ENCODE measurements at regions not wholly inside any gene's neighbourhood (a gene's known extent, or its start where the extent isn't known, plus 50 kb on each side); places are given as distances from the start of the nearest gene placed in this dataset.

DNA sequence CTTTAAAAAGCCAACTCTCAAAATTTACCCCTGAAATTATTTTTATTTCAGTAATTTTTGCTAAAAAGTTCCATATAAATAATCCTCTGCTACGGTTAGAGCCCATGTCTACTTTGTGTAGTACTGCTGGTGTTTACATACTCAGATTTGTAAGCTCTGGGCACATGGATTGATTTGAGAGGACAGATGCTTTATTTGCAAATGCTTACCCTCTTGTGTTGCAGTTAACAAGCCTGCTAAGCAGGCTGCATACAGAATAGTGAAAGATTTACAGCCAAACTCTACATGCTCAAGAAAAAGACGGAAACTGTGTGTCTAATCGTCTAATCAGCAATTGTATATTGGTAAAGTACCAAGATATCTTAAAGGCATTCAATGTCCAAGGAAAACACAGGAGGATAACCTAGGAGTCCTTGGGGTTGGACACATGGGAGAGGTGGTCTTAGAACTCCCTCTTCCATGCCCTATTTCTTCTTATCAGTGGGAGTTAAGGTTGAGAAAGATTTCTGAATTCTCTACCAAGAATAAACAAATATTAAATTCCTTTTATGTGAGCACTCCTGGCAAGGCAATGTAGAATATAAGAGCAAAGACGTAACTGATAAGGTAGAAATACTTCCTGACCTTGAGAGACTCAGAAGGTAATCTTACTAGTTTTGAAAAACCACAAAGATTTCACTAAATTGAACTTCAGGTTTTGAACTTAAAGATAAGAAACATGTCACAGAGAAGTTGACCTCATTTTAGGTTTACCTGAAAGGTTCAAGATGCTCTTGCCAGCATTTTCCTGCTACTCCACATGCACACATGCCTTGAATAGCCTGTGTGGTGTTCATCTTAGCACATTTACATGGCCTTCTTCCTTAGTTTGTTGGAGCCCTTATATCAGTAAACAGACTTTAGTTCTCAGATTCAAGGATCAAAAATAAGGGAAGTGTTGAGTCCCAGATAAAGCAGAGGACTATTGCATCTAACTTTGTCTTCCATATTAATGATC lies 1216.5 kb downstream of the SORCS3 start:
- no peak overlapping the region for H3K4me3 ChIP-seq
- TF ChIP-seq Cebpa-rat (IDR thresholded peaks at IDR 0.05) = no peak
- no peak overlapping the region for H3K27ac ChIP-seq
- no peaks in the 10 kb centered on the region for H4K20me1 ChIP-seq
- no peaks in the 10 kb centered on the region for H3K27me3 ChIP-seq
- H3K9ac ChIP-seq = no peak overlapping the region
- no peak overlapping the region for H3K4me2 ChIP-seq
- peaks cover 0 to 7% (median 5%) of the 10 kb centered on the region in 10 experiments; a peak in 5 of 20 replicates for H3K4me1 ChIP-seq
- H3K36me3 ChIP-seq = no peaks in the 10 kb centered on the region
- H3K9me3 ChIP-seq (replicated peaks in 1 of 11) = no peaks in the 10 kb centered on the region

DNA sequence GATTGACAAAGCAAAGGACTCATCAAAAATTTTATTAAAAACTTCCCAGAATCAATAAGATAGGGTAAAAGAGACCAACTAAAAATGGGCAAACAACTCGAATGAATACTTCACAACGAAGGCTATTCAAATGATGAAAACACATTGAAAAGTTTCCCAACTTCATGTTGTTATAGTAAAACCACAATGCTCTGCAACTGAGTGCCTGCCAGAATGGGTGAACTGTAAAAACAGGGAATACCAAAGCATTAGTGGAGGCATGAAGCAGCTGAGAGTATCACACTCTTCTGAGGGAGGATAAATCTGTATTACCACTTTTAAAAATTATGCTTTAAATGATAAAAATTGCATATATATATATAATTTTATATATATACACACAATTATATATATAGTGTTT lies 1214.7 kb downstream of the SORCS3 start:
- Histone ChIP-seq H3K4me1 (peaks cover 0 to 7% (median 5%) of the 10 kb centered on the region in 10 experiments; a peak in 5 of 20 replicates), H3K9me3 (replicated peaks in 1 of 11) (no peaks in the 10 kb centered on the region), H3K27me3 (no peaks in the 10 kb centered on the region), H4K20me1 (no peaks in the 10 kb centered on the region), H3K9ac (no peak overlapping the region), H3K4me3 (no peak overlapping the region), H3K36me3 (no peaks in the 10 kb centered on the region), H3K27ac (no peak overlapping the region), H3K4me2 (no peak overlapping the region)
- no peak for TF ChIP-seq Cebpa-rat (IDR thresholded peaks at IDR 0.05)

DNA sequence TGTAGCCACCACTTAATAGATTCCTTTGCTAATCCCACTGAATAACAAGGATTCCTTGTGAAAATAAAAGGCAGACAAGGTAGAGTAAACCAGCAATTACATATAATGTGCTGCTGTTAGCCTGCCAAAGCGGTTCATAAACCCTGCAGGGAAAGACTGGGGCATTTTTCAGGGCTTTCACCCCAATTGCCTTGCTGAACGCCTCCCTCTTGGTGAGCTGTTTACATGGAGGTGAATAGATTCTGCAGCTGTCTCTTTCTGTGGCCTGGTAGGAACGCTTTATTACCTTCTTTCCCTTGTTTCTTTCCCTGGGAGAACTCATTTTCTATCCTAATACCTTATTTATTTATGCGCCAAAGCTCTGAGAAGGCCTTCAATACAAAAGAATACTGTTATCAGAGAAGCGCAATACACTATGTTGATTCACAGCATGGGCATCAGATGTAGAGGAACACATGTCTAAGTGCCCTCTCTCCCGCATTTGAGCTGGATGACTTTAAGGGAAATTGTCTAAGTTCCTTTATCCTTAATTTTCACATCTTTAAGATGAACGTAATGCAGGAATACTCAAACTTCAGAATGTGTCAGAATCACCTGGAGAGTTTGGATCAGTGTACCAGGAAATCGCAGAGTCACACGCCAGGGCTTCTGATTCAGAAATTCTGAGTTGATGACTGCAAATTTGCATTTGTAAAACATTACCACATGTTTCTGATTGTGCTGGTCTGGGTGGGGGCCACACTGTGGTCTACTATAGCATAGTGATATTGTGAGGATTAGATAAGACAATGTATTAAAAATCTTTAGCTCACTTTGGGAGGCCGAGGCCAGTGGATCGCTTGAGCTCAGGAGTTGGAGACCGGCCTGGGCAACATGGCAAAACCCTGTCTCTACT lies 1203.8 kb downstream of the SORCS3 start:
- H3K36me3 ChIP-seq = no peaks in the 10 kb centered on the region
- no peaks in the 10 kb centered on the region for H3K27me3 ChIP-seq
- no peak overlapping the region for H3K4me3 ChIP-seq
- no peak overlapping the region for H3K9ac ChIP-seq
- TF ChIP-seq Cebpa-rat (IDR thresholded peaks at IDR 0.05) = no peak
- no peaks in the 10 kb centered on the region for H4K20me1 ChIP-seq
- peaks cover 0 to 9% (median 6%) of the 10 kb centered on the region in 11 experiments; a peak in 7 of 22 replicates for H3K9me3 ChIP-seq (replicated peaks in 1 of 11)
- no peak overlapping the region for H3K27ac ChIP-seq
- peaks cover 0 to 12% (median 10%) of the 10 kb centered on the region in 10 experiments; a peak in 15 of 20 replicates for H3K4me1 ChIP-seq
- H3K4me2 ChIP-seq = peak overlapping the region in 2 of 11 experiments; percentile 29 to 43; a peak in 4 of 22 replicates

DNA sequence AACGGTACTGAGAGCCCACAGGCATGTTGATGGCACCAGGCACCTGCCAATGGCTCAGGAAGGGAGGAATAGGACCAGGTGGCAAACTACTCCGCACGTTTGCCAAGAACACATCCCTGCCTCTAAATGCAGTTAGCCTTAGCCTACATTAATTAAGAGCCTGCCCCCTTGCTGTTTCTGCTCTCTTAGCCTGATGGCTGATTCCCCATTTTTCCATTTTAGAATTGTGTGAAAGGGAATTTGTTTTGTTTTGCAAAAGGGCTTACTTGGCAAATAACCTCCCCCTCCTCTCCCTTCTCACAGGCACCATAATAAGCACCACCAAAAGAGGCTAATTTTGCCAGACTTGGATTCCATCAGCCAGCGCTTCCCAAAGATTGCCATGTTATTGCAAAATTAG lies 1203.2 kb downstream of the SORCS3 start:
- Histone ChIP-seq H3K9ac (no peak overlapping the region), H3K4me2 (peak overlapping the region in 10 of 11 experiments; percentile 14 to 54 (median 36); a peak in 17 of 22 replicates), H3K27ac (peak overlapping the region in 1 of 11 experiments; percentile 28; a peak in 1 of 22 replicates), H3K4me3 (no peak overlapping the region), H3K4me1 (peaks cover 0 to 12% (median 10%) of the 10 kb centered on the region in 10 experiments; a peak in 15 of 20 replicates), H3K27me3 (no peaks in the 10 kb centered on the region), H3K9me3 (replicated peaks in 1 of 11) (peaks cover 0 to 3% (median under 1%) of the 10 kb centered on the region in 11 experiments; a peak in 4 of 22 replicates), H3K36me3 (no peaks in the 10 kb centered on the region), H4K20me1 (no peaks in the 10 kb centered on the region)
- no peak for TF ChIP-seq Cebpa-rat (IDR thresholded peaks at IDR 0.05)

DNA sequence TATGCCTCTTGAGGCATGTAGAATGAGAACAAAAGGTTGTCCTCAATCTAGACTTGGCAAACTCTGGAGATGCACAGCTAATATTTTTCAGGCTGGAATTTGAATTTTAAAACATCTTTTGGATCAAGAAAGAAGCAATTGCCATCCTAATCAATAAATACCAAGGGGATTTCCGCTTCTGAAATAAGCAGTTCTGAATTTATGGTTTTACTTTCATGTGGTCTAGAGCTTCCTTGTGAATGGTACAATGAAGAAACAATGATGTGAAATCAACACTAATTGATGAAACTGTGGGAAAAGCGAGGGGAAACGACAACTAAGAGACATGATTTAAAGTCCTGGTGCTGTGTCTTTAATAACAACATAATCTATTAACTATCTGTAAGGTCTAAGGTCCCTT lies 1202.7 kb downstream of the SORCS3 start:
- Histone ChIP-seq H3K27ac (peak overlapping the region in 1 of 11 experiments; percentile 28; a peak in 1 of 22 replicates), H3K4me2 (peak overlapping the region in 10 of 11 experiments; percentile 14 to 54 (median 36); a peak in 17 of 22 replicates), H3K36me3 (no peaks in the 10 kb centered on the region), H3K27me3 (no peaks in the 10 kb centered on the region), H3K4me1 (peaks cover 0 to 12% (median 10%) of the 10 kb centered on the region in 10 experiments; a peak in 15 of 20 replicates), H3K9me3 (replicated peaks in 1 of 11) (no peaks in the 10 kb centered on the region), H4K20me1 (no peaks in the 10 kb centered on the region), H3K9ac (no peak overlapping the region), H3K4me3 (no peak overlapping the region)
- TF ChIP-seq Cebpa-rat (IDR thresholded peaks at IDR 0.05) = no peak

DNA sequence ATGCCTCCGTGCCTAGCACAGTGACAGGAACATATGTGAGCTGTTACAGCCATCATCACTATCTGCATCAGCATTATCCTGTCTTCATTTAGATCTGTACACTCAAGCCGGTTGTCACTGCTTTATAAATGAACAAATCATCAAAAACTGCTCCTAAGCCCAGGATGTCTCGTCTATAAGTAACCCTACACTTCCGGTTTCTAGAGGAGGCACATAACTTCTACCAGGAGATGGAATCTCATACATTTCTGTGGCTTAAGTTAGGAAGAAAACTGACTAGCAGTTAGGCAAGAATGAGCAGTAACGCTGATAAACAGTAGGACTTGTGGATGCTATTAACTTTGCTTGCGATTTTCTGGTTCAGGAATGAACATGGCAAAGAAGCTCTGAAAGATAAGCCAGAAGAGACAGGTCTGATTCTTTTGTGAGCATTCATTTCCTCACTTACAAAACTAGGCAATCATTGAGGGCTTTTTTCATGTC lies 1199.2 kb downstream of the SORCS3 start:
- Histone ChIP-seq H3K4me1 (peaks cover 10 to 29% (median 22%) of the 10 kb centered on the region in 10 experiments; a peak in 18 of 20 replicates), H3K27me3 (no peaks in the 10 kb centered on the region), H4K20me1 (no peaks in the 10 kb centered on the region), H3K4me3 (no peak overlapping the region), H3K36me3 (no peaks in the 10 kb centered on the region), H3K9ac (no peak overlapping the region), H3K4me2 (no peak overlapping the region), H3K9me3 (replicated peaks in 1 of 11) (no peaks in the 10 kb centered on the region), H3K27ac (no peak overlapping the region)
- TF ChIP-seq Cebpa-rat (IDR thresholded peaks at IDR 0.05) = no peak

DNA sequence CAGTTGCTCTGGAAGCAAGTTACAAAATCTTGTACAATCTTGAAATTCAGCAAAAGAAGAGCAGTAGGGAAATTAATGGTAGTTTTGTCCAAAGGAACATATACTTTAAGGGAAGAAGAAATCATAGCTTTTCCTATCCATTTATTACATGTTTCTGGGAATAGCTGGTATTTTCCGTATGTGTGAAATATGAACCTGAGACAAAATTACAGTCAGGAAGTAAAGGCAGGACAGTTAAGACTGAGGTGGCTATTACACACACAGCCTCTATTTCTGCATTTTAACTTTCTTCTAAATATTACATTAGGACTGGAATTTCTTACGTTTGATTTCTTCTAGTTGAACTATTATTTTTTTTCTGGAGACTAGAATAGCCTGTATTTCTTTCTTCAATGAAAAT lies 1197.3 kb downstream of the SORCS3 start:
- Histone ChIP-seq H3K4me3 (peak overlapping the region in 2 of 10 experiments; percentile 12 to 30; a peak in 2 of 20 replicates), H3K4me2 (peak overlapping the region; percentile 10 to 61 (median 48); a peak in 19 of 22 replicates), H4K20me1 (no peaks in the 10 kb centered on the region), H3K9me3 (replicated peaks in 1 of 11) (no peaks in the 10 kb centered on the region), H3K27me3 (no peaks in the 10 kb centered on the region), H3K27ac (no peak overlapping the region), H3K4me1 (peaks cover 4 to 17% (median 12%) of the 10 kb centered on the region in 10 experiments; a peak in 18 of 20 replicates), H3K36me3 (no peaks in the 10 kb centered on the region), H3K9ac (no peak overlapping the region)
- TF ChIP-seq Cebpa-rat (IDR thresholded peaks at IDR 0.05) = no peak

DNA sequence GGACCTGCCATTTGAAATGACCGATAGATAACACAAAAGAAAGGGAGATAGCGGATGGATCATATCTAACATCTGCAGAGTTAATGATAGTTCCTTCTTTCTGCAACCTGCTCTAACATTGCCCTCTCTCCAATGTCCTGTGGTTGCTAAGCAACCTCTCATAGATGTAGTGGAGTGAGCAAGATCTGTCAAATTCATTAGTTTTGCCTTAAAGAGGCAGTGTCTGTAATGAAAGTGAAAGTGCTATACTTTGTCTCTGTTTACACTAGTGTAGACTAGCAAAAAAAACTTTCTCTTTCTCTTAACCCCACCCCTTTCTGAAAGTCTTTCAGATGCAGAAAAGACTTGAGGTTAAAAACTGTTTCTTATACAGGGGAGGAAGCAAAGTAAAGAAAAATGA lies 1196.9 kb downstream of the SORCS3 start:
- no peaks in the 10 kb centered on the region for H4K20me1 ChIP-seq
- TF ChIP-seq Cebpa-rat (IDR thresholded peaks at IDR 0.05) = no peak
- H3K4me2 ChIP-seq = peak overlapping the region; percentile 10 to 61 (median 48); a peak in 19 of 22 replicates

More for the DNA sequence above, 1196.9 kb downstream of the SORCS3 start:
- H3K27ac ChIP-seq = no peak overlapping the region
- peak overlapping the region in 2 of 10 experiments; percentile 12 to 30; a peak in 2 of 20 replicates for H3K4me3 ChIP-seq
- H3K9ac ChIP-seq = no peak overlapping the region
- no peaks in the 10 kb centered on the region for H3K27me3 ChIP-seq
- peaks cover 4 to 17% (median 11%) of the 10 kb centered on the region in 10 experiments; a peak in 16 of 20 replicates for H3K4me1 ChIP-seq
- H3K9me3 ChIP-seq (replicated peaks in 1 of 11) = no peaks in the 10 kb centered on the region
- no peaks in the 10 kb centered on the region for H3K36me3 ChIP-seq
